GM13977 (cell line): ENCODE measurements at regions not wholly inside any gene's neighbourhood (a gene's known extent, or its start where the extent isn't known, plus 50 kb on each side); places are given as distances from the start of the nearest gene placed in this dataset.
"Not testable (repeated sequence)": the region's sequence is repeated elsewhere in the genome, so short reads cannot be mapped to it uniquely, and the experiment has no call there.

Source experiments
- DNase-seq: peaks from one replicate; pipeline ENCODE4 v3.0.0; 2012; ENCODE audit warnings: low spot score
- in situ Hi-C: fragments of 300-500 bp; cut with MboI; formaldehyde crosslinking; loops from one replicate; pipeline ENCODE4 v1.12.0; 2022; ENCODE audit warnings: low sequenced_read_pairs, low pct_unique_long_range_greater_than_20kb, mixed read lengths, inconsistent platforms; ENCODE audit not compliant: unreplicated experiment
- TF ChIP-seq, protein P1 (sequence below): IDR thresholded peaks from 2 replicates; pipeline ENCODE4 v1.5.1; 2012; ENCODE audit warnings: mild to moderate bottlenecking, control low read depth; ENCODE audit not compliant: insufficient read depth; ENCODE audit errors: extremely low read depth, missing control alignments

DNA sequence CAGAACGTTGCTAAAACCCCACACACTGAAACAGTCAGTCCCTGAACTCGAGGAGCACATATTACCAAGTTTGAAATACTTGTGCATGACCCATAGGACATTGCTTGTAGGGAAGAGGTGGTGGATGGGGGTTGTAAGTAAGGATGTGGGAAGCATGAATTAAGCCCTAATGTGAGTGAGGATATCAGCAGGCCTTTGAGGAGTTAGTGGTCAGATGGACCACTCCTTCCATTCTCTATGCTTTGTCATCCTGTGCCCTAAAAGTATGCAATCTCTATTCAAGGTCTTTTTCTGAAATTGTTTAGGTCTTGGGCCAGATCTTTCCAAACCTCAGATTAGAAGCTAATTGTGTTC, 70.9 kb upstream of the SAMSN1 start:
- in situ Hi-C loops: no loop called here
- no peak for DNase-seq
- TF ChIP-seq, protein P1, sequence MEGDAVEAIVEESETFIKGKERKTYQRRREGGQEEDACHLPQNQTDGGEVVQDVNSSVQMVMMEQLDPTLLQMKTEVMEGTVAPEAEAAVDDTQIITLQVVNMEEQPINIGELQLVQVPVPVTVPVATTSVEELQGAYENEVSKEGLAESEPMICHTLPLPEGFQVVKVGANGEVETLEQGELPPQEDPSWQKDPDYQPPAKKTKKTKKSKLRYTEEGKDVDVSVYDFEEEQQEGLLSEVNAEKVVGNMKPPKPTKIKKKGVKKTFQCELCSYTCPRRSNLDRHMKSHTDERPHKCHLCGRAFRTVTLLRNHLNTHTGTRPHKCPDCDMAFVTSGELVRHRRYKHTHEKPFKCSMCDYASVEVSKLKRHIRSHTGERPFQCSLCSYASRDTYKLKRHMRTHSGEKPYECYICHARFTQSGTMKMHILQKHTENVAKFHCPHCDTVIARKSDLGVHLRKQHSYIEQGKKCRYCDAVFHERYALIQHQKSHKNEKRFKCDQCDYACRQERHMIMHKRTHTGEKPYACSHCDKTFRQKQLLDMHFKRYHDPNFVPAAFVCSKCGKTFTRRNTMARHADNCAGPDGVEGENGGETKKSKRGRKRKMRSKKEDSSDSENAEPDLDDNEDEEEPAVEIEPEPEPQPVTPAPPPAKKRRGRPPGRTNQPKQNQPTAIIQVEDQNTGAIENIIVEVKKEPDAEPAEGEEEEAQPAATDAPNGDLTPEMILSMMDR: no peak

DNA sequence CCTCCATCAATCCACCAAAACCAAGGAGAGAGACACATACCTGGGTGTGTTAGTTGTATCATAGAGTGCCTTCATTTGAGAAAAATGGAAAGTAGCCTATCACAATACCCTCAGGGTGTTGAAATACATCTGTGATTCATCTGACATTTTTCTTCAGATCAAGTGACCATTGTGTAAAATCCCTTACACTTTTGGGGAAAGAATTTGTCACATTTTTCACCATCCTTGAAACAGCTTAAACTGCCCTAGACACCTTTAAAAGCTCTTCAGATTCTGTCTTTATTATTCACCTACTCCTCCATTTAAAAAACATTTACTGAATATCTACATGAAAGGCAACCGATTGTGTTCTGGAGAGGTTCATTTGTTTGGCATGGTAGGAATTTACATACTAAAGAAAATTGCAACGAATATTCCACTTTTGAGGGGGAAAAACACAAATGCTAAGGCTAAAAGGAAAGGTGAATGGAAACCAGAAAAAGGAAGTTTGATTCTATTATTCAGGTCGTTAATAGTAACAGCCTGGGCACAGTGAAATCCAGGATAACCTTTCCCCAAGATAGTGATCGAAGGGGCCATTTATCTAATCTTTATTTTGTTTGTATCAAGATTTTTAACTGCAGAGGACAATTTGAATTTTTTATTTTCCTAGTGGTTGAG, 70.4 kb upstream of the SAMSN1 start:
- in situ Hi-C loops: no loop called here
- no peak for DNase-seq
- TF ChIP-seq, protein P1: no peak

DNA sequence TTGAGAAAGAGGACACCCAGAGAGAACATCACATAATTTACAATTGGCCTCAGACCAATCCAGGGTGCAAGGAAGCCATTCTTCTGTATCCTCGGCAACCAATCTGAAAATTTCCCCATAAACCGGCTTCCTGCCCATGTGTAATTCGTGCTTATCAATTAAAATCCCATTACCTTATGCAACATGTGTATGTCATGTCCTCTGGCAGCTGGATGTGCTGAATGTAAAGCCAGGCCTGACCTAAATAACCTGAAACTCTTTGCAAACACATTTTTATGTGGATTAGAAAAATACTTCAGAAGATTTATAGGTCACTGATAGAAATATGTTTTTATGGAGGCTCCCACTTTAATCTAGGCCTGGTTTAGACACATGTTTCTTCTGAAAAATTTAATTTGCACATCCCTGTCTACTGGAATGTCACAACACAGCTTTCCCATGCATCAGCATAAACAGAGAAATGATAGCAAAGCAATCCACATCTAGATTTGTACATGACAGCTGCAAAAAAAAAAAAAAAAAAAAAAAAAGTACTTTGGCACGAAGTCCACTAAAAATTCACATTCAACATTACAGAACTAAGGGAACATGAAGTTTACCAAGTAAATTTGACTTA, 69.4 kb upstream of the SAMSN1 start:
- in situ Hi-C loops: no loop called here
- DNase-seq: no peak
- TF ChIP-seq, protein P1: no peak

DNA sequence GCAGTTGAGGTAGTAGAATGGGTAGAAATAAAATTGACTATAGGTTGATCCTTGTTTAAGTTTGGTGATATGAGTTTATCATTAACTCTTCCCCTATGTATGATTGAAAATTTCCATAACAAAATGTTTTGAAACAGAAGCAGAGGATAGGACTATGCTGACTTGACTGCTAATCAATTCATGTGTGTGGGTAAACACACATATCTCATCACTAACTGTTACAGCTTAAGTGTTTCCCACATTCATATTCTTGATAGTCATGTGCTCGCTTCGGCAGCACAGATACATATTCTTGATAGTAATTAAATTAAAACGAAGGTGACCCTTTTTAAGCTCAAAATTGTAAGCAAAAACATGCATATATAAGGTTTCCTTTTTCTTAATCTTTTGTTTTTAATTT, 68.2 kb upstream of the SAMSN1 start:
- TF ChIP-seq, protein P1: no peak
- in situ Hi-C loops: no loop called here
- DNase-seq: no peak

DNA sequence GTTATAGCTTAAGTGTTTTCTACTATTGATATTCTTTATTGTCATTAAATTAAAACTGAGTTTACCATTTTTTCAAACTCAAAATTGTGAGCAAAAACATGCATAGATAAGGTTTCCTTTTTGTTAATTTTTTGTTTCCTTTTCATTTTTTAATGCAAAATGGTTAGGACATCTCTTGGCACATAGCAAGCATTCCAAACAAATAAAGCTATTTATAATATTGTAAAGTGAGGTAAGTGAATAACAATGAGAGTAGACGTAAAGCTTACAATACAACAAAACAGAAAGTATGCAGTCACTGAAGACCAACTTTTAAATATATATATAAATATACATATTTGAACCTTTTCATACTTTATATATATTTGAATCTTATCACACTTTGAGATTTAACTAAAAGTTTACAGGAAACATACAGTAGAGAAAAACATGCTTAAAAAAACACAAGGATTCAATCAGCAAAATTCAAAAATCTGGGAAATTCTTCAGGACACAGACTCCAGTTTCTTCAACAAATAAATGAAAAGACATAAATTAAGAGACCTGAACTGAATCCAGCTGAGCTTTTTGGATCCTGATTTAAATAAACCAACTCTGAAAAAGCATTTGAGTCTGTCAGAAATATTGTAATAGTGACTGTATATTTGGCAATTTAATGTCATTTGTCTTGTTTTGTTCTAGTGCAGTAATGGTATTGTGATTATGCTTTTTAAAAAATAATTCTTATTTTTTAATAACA, 67.5 kb upstream of the SAMSN1 start:
- no peak for DNase-seq
- in situ Hi-C loops: no loop called here
- TF ChIP-seq, protein P1: no peak

DNA sequence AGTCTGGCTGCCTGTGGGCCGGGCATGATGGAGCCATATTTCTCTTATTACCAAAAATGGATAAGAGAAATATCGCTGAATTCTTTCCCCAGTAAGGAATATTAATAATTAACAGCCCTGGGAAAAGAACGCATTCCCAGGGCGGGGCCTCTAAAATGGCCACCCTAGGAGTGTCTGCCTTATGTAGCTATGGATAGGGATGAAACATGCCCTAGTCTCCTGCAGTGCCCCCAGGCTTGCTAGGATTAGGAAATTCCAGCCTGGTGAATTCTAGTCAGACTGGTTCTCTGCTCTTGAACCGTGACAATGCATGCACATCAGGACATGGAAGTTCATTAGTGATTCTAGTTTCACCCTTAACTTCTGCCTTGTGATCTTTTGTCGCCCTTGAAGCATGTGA, 64.0 kb upstream of the SAMSN1 start:
- in situ Hi-C loops, DNase-seq: not testable (repeated sequence)

DNA sequence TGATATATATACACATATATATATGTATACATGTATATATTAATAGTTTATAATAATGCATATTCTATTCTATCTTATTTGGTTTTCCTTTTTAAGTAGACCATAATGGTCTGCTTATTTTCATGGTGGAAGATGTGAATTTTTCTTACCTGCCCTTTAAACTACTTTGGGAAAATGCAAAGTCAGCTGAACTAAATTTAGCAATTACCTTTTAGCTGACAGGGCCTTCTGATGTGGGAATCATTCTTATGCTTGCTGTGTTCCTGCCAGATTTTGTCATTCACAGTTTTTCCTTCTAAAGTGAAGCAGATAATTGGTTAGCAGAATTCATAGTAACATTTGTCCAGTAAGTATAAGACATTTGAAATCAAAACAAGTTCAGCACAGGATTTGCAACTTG, 63.2 kb upstream of the SAMSN1 start:
- in situ Hi-C loops: no loop called here
- TF ChIP-seq, protein P1: no peak
- no peak for DNase-seq
